HG03196 (cell line): ENCODE measurements at regions not wholly inside any gene's neighbourhood (a gene's known extent, or its start where the extent isn't known, plus 50 kb on each side); places are given as distances from the start of the nearest gene placed in this dataset.

Experiments used
- ATAC-seq: cut with Tn5 transposase; IDR thresholded peaks from one replicate; pipeline ENCODE4 v1.9.1; 2021; ENCODE audit not compliant: unreplicated experiment

DNA sequence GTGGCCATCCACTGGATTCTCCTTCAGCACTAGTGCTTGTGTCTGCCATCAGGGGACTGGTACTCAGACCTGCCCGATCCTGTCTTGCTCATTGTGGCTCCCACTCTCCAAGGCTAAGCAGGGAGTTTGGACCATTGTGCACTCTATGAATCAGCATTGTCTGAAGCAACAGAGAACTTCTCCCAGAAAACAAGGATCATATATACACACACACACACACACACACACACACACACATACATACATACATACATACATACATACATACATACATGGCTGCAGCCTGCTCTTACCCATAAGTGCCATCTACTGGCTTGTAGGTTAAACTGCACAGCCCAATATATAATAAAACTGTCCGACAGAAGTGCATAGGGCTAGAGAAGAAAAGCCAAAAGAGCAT, 345.3 kb upstream of the LCORL start:
- ATAC-seq = peak; percentile 90

DNA sequence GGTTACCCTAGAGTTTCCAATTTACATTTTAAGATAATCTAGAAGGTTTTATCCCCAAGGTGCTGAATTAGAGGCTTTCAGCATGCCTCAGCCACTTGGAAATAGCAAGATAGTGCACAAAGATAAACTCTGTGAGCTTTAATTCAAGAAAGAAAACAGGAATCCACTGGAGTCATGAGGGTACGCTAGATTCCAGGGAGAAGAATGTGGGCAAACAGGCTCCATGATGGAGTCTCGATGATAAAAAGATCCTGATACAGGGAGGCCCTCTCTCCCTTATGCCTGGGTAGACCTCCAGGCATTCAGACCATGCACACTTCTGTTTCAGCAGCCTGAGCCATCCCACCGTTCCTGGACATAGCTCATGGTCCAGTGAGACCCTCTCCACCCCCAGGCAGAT, 344.6 kb upstream of the LCORL start:
- ATAC-seq = no peak

DNA sequence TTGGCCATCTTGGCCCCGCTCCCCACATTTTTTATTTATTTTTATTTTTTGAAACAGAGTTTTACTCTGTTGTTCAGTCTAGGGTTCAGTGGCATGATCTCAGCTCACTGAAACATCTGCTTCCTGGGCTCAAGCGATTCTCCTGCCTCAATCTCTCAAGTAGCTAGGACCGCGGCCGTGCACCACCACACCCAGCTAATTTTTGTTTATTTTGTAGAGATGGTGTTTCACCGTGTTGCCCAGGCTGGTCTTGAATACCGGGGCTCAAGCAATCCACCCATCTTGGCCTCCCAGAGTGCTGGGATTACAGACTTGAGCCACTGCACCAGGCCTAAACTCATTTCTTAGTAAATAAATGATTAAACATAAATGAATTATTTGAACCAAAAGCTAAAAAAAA, 322.0 kb upstream of the LCORL start:
- ATAC-seq = no peak

DNA sequence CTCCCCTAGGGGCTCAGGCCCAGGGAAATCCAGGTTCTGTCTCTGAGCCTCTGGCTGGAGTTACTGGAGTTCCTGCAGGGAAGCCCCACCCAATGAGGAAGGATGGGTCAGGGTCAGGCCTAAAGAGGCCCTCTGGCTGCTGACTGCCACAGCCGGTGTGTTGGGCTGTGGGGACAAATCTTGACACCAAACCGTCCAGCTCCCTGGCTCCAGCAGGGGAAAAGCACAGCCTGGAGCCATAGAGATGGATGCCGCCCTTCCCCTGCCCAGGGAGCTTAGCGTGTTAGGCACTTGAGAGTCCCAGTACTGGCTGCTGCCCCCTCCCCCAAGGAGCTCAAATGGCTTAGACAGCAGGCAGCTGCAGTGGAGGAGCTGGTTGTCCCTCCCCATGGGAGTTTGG, 321.3 kb upstream of the LCORL start:
- no peak for ATAC-seq

DNA sequence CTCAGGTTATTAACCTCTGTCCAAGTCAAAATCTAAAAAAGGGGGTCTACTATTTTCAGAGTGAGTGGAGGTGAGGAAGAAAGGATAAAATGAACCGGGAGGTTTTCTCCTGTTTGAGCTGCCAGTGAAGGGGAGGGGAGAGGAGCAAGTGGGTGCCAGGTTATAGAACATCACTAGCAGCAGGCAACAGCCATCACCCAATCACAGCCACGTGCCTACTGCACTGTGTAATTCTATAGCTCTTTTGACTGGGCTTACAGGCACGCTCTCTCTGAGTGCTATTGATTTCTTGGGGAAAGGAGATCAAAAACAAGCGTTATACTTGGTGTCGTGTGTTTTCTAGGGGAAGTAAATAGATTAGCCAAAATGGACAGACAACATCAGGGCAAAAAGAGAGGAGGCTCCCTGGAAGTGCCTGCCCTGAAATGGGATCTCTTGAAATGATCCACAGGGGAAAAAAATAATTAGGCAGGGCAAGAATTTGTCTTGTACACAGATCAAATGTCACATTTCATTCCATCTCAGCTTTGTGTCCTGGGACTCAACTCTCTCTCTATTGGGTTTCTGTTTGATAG, 300.5 kb upstream of the LCORL start:
- no peak for ATAC-seq

DNA sequence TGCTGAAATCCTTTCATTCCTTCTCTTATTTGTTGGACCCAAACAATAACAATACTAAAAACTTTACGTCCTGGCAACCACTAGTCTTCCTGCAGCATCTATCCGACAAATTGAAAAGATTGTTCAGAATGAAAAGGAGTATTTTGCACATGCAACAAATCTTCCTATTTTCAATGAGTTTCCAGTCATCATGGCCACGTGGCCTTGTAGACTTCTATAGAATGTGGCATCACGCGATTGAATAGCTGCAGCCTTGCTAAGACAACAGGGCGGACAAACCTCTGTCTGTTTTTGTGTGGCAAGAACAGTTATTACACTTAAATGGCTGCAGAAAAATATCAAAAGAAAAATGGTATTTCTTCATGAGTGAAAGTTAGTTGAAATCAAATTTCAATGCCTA, 297.9 kb upstream of the LCORL start:
- ATAC-seq = no peak

DNA sequence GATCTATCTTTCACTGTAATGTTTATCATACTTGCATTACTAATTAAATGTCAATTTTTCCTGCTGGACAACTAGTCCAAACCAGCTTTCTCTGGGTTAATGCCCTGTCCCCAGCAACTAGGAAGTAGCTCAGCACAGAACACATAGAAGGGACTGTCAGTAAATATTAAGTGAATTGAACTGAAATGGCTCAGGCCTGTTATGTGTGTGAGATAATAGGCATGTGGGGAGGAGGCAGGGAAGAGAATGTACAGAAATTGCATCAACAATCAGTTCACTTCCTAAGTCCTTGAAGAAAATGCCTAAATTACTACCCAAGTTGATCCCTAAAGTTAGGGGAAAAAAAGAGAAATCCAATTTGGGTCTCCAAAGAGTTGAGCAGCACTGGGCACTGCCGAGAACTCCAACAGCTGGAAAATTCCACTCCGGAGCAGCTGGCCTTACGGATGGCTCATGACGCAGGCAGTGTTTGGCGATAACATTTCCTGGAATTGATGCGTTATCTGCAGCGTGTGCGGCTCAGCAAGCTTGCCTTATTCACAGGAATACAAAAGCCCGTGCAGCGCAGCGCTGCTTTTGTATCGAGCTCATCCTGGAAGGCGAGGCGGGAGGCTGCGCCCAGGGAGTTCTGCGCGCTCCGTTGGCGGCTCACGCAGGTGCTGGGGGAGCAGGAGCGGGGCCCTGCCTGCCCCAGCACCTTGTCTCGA, 297.3 kb upstream of the LCORL start:
- ATAC-seq = no peak

DNA sequence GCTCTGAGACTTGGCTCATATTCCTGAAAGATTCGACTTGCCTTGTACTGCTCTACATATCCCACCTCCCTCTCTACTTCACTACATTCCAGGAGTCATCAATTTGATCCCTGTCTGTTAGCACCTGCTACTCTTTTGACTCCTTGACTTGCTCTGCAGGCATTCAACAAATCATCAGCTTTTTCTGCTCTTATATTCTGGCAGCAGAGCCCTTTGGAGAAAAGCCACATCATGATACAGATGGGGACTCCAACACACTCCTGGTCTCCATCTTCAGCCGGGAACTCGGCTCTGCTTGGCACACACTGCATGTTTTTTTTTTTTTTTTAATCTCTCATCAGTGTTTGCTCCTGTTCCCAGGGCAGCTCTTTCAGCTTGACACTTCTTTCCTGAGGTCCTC, 293.2 kb upstream of the LCORL start:
- ATAC-seq = no peak

DNA sequence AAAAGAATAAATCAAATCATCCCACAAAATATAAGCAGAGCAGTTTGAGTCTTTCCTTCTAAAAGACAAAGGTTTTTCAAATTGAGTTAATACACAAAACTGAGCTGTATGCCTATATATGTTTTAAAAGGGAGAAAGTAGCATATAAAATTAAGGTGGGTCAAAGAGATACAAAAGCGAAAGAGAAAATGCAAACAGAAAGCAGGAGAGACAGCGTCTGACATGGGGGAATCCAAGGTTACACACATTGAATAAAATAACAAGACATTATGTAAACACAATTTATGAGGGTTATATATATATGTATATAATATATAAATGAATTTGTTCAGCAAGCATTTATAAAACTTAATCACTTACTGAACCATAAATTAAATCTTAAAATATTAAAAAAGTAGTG, 276.1 kb upstream of the LCORL start:
- no peak for ATAC-seq

DNA sequence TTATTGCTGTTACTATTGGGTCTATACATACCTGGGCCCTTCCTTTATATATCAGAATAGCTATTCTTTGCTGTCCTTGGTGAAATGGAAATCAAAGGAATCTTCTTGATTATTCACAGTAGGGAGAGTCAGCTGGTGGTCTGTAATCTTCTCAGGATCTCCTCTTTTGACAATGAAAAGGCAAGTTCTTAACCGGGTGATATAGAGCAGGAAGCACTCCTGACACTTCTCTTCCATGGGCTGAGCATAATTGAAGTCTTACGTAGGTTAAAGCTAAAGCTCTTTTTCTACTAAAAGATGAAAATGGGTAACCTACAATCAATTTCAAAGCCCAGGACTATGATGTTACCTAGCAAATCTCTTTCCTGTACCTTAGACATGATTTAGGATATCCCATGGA, 274.9 kb upstream of the LCORL start:
- no peak for ATAC-seq

DNA sequence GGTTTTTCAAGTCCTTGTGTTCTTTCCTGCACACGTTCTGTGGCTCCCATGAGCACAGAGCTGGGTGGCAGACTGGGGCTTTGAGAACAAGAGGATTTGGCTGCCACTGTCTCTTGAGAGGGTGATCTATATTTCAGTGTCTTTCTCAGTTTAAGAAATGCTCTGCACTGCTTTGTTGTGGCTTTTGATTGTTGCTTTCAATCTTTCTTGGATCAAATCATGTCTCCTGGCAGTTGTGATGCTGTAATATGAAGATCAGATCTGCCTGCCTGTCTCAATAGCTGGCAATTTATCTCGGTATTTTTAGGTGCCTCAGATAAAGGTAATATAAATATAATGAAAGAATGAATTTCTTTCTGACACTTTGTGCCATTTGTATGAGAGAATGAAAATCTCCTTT, 273.3 kb upstream of the LCORL start:
- ATAC-seq = no peak

DNA sequence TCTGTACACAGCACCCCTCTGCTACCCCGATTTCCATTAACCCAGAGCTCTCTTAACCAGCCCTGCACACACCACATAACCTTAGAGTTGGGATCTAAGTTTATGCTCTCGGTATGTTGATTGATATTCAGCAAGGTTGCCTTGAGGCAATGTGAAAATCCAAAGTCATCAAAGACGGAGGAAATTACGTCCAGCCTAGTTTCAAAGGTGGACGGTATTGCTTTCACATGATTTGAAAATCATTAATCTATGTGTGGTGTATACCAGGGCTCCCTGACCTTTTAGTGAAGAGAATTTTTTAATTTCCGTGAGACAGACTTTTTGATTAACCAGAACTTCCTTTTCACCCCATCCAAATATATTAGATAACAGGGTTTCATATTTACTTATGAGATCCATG, 272.5 kb upstream of the LCORL start:
- ATAC-seq = no peak

DNA sequence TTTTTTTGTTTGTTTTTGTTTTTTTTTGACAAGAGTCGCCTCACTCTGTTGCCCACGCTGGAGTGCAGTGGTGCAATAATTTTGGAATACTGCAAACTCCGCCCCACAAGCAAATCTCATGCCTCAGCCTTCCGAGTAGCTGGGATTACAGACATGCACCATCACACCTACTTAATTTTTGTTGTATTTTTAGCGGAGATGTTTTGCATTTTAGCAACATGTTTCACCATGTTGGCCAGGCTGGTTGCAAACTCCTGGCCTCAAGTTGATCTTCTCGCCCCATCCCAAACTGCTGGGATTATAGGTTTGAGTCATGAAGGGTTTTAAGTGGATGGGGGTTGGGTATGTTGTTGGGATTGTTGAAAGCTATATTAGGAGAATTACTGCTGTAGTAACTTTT, 270.9 kb upstream of the LCORL start:
- no peak for ATAC-seq

DNA sequence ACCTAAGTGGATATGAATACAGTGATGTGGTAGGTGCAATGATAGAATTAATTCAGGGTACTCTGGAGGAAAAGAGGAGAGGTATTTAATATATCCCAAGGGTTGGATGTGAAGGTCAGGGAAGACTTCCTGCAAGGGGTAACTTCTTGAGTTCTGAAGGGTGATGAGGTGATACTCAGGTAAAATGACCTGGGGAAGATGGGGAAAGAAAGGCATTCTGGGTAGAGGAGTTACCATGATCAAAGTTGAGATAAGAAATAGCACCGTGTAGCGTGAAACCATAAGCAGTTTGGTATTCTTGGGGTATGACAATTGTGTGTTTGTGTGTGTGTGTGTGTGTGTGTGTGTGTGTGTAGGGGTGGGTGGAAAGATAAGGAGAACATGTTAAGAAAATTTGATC, 270.4 kb upstream of the LCORL start:
- ATAC-seq = no peak

DNA sequence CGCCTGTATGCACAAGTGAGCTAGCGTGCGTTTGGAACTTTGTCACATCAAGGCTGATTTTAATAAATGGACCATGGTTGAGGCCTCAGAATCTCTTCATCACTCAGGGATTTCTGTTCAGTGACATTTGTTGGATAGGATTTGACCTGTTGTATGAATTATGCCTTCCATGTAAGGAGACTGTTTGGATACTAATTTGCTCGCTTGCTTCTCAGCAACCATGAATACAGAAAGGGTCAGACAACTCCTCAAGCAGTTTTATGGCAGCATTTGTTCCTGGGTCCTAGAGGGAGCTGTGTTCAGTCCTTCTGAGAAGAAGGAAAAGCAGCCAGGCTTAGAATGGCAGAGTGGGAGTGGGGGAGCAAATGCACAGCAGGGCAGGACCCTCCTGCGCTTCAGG, 269.7 kb upstream of the LCORL start:
- no peak for ATAC-seq

DNA sequence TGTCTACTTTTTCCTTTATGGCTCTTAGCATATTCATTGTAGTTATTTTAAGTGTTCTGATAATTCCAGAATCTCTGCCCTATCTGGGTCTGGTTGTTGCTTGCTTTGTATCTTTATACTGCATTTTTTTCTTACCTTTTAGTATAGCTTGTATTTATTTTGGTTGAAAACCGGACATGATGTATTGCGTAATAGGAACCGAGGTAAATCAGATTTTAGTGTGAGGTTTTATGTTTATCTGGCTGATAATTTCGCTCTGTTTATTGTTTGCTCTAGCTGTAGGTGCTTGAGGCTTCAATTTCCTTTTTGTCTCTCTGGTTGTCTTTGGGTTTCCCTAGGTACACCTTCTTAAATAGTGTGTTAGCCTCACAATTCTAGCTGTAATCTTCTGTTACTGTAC, 263.8 kb upstream of the LCORL start:
- ATAC-seq = no peak

DNA sequence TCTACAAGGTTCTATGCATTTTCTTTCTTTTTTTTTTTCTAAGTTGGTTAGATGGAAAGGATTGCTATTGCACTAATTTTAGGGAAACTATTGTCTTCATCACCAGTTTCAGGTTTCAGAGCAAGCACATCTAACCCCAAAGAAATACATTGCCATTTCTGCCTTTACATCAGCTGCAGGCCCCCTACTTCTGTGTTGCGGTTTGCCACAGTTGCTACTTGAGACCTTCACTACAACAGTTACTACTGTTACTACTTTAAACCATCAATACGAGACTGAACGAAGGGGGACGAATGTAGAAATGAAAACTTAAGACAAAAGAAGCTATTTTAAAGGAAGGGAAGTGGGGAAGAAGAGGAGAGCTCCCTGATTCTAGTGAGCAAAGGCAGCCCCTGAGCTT, 256.7 kb upstream of the LCORL start:
- no peak for ATAC-seq

DNA sequence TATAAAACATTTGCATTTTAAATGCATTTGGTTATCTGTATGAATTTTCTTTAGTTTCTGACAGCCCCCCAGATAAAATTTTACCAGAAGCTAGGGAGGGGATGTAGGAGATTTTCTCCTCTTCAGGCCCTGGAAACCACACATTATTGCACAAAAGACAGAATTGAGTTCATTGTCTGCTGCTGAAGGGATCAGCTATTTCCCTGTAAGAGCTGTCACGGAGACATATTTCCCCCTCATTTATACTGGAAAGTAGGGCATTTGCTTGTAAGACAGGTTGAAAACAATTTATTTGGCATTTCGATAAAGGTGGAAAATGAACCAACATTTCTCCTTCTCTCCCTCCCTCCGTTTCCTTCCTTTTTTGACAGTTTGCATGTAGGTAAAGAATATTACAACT, 241.3 kb upstream of the LCORL start:
- ATAC-seq = no peak

DNA sequence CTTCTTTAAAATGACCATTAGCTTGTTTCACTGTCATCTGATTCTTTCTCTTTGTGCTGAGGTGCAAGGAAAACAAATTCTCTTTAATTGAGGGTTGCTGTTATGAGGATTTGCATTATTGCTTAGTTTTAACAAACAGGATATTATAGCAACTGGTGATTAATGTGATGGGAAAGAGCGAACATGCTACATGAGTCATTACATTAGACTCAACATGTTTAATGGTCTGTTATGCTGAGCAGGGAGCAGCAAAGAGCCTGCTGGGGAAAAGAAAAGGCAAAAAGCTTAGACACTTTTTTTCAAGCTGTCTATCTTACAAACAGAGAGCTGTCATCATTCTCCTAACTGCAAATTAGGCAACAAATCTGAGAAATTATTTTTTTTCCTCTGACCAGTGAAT, 230.5 kb upstream of the LCORL start:
- no peak for ATAC-seq

DNA sequence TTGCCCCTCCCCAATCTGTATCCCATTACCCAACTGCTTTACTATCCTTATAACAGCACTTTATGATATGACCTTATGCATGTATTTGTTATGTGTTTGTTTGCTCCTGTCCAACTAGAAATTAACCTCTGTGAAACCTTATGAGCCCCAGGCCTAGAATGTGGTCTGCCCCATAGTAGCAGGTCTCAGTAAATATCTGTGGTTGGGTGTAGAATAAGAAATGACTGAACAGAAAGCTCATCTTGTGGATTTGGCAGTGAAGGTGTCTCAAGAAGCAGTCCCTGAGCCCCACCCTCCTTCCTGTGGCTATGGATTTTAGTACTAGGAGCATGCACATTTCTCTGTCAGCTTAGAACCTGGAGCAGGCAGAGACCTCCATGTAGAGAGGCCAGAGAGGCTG, 229.0 kb upstream of the LCORL start:
- no peak for ATAC-seq

DNA sequence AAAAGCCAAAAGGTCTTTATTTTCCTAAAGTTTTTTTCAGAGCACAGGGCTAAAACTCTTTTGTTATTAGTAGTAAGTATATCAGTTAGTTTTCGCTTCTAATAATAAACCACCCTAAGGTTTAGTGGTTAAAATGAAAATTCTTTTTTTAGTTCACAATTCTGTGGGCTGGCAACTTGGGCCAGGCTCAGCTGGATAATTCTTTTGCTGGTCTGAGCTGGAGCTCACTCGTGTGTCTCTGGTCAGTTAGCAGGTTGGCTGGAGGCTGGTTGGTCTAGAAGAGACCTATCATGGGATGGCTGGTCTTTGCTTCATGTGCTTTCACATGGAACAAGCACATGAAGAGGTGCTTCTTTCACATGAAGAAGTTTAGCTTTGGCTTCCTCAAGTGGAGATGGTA, 227.1 kb upstream of the LCORL start:
- ATAC-seq = no peak

DNA sequence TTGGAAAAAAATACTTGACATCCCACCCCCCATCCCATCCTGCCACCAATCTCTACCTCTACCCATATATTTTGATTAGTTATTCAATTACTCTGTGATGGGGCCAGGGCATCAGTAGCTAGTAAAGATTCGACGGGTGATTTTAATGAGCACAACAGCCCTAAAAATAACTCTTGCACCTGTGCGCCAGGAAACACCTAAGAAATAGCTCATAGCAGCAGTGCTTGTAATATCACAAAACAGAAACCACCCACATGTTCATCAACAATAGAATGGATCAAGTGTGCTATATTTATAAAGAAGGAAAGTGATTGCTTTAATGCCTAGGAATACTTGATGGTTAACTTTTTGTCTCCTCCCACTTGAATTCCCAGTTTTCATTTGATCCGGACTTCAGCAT, 225.6 kb upstream of the LCORL start:
- no peak for ATAC-seq

DNA sequence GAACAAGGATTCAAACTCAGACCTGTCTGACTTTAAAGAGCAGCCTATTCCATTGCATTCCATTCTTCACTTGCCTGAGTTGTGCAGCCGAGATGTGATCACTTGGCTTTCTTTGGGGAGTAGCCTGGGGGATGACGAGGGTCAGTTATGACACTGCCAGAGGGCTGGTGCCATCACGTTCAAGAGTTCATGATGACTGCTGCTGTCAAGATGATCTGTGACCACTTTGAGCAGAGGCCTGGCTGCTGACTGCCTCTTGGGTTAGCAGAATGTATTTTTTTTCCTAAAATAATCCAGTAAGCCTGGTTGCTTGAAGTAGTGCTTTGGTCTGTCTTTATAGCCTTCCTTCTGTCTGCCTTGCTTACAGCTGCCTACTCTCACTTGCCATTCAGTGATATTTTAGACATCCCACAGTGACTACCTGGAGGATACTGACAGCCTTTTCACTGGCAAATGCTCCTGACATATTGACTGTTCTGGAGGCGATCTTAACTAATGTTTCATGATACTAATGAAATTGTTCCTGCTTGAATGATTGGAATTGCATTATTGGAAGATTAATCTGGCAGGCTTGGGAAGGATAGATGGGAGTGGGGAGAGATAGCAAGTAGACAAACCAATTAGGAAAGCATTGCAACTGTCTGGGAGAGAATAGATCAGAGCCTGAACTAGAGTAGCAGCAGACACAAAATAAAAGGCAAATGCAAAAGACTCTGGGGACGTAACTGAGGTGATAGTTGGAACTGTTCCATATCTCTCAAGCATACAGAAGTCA, 221.6 kb upstream of the LCORL start:
- ATAC-seq = no peak
